ENCODE measurements at regions not wholly inside any gene's neighbourhood (a gene's known extent, or its start where the extent isn't known, plus 50 kb on each side); places are given as distances from the start of the nearest gene placed in this dataset.

DNA sequence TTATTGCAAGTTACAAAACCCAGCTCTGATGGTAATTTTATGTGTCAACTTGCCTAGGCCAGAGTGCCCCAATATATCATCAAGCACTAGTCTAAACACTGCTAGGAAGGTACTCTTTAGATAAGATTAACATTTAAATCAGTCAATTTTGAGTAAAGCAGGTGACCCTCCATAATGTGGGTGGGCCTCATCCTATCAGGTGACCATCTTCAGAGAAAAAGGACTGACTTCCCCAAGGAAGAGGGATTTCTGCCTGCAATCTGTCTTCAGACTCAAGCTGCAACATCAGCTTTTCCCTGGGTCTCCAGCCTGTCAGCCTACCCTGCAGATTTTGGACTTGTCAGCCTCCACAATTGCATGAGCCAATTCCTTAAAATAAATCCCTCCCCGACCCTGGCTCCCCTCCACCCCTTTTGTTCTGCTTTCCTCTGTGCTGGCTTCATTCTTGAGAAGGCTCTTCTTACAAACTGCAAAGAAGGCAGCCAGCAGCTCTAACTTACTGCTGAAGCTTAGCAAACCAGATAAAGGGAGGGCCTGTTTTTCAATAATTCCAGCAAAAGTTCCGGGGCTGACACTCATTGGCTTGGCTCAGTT, 56.4 kb upstream of the RUNX3 start:
- WGBS, 2 donors, result 40 to 45% methylated on average over 2 of the region's 2 CpGs
- H3K27me3 ChIP-seq (ENCODE audit: control insufficient read depth in 1 of 2, insufficient read depth in 2 of 2, low read length in 2 of 2), result no peaks in the 10 kb centered on the region
- peaks cover 0 to 4% of the 10 kb centered on the region in 2 donors for H3K9me3 ChIP-seq (ENCODE audit: control insufficient read depth in 2 of 2, insufficient read depth in 1 of 2, low read depth in 1 of 2, low read length in 1 of 2)
- no peaks in the 10 kb centered on the region for H3K36me3 ChIP-seq (ENCODE audit: control insufficient read depth in 2 of 2, insufficient read depth in 2 of 2, low read length in 1 of 2)
- no peak overlapping the region for H3K27ac ChIP-seq (ENCODE audit: low read depth in 2 of 2, low read length in 1 of 2)
- no peak overlapping the region for H3K4me3 ChIP-seq (ENCODE audit: low read depth in 1 of 2, low read length in 2 of 2)
- no peaks in the 10 kb centered on the region for H3K4me1 ChIP-seq (ENCODE audit: control insufficient read depth in 2 of 2, insufficient read depth in 2 of 2, low read length in 1 of 2)

DNA sequence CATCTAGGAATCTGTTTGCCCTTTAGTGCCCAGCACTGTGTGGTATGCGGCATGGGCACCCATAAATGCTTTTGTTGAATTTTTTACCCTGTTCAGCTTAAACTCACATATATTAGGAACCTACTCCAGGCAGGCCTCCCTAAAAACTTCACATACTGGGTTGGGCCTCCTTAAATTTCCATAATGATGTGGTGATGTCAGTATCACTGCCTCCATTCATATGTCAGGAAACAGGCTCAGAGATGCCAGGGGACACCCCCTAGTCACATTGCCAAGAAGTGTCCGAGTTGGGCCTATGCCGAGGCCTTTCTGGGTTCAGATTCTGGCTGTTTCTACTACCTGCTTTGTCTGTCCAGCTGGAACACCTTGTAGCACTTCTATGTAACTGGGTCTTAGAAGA, 55.7 kb upstream of the RUNX3 start:
- Histone ChIP-seq H3K27ac (ENCODE audit: low read depth in 2 of 2, low read length in 1 of 2) (no peak overlapping the region), H3K27me3 (ENCODE audit: control insufficient read depth in 1 of 2, insufficient read depth in 2 of 2, low read length in 2 of 2) (no peaks in the 10 kb centered on the region), H3K9me3 (ENCODE audit: control insufficient read depth in 2 of 2, insufficient read depth in 1 of 2, low read depth in 1 of 2, low read length in 1 of 2) (peaks cover 0 to 4% of the 10 kb centered on the region in 2 donors), H3K4me1 (ENCODE audit: control insufficient read depth in 2 of 2, insufficient read depth in 2 of 2, low read length in 1 of 2) (no peaks in the 10 kb centered on the region), H3K36me3 (ENCODE audit: control insufficient read depth in 2 of 2, insufficient read depth in 2 of 2, low read length in 1 of 2) (no peaks in the 10 kb centered on the region), H3K4me3 (ENCODE audit: low read depth in 1 of 2, low read length in 2 of 2) (no peak overlapping the region)
- 73 to 86% methylated on average over 3 of the region's 3 CpGs for WGBS, 2 donors

DNA sequence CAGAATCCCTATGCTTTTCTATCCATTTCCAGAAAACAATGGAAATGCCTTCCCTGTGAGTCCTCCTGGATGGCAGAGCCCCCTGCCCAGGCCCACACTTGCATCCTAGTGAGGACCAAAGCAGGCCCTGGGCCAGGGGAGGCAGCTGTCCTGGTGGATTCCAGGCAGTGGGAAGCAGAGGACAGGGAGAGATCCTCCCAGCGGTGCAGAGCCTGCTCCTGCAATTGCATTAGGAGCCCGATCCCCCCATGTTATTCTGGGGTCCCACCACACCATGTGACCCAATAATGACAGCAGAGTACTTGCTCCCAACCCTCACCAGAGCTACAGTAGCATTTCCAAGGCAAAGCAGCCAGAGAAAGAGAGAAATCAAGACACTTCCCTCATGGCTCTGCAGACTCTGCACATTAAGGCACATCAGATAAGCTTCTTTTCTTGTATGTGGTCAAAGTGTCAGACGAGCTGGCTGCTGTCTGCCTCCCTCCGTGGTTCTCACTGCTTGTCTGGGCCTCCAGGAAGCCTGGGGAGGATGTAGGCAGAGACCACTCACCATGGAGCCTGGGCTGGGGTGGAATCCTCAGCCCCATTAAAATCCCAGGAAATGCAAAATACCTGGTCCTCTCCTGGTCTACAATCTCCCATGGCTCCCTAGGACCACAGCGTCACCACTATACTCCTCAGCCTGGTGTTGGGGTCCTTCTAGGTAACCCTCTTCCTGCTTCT, 54.9 kb upstream of the RUNX3 start:
- Histone ChIP-seq H3K27me3 (ENCODE audit: control insufficient read depth in 1 of 2, insufficient read depth in 2 of 2, low read length in 2 of 2) (no peaks in the 10 kb centered on the region), H3K9me3 (ENCODE audit: control insufficient read depth in 2 of 2, insufficient read depth in 1 of 2, low read depth in 1 of 2, low read length in 1 of 2) (peaks cover 0 to 2% of the 10 kb centered on the region in 2 donors), H3K4me3 (ENCODE audit: low read depth in 1 of 2, low read length in 2 of 2) (no peak overlapping the region), H3K36me3 (ENCODE audit: control insufficient read depth in 2 of 2, insufficient read depth in 2 of 2, low read length in 1 of 2) (no peaks in the 10 kb centered on the region), H3K4me1 (ENCODE audit: control insufficient read depth in 2 of 2, insufficient read depth in 2 of 2, low read length in 1 of 2) (no peaks in the 10 kb centered on the region), H3K27ac (ENCODE audit: low read depth in 2 of 2, low read length in 1 of 2) (no peak overlapping the region)
- WGBS, 2 donors, result 70 to 73% methylated on average over 5 of the region's 5 CpGs

GRCh38 chr1:24984300-24984699, 54.2 kb upstream of the RUNX3 start:
- no peaks in the 10 kb centered on the region for H3K36me3 ChIP-seq (ENCODE audit: control insufficient read depth in 2 of 2, insufficient read depth in 2 of 2, low read length in 1 of 2)
- H3K4me3 ChIP-seq (ENCODE audit: low read depth in 1 of 2, low read length in 2 of 2), result no peak overlapping the region
- WGBS, 2 donors, result 66 to 68% methylated on average over 2 of the region's 2 CpGs
- H3K9me3 ChIP-seq (ENCODE audit: control insufficient read depth in 2 of 2, insufficient read depth in 1 of 2, low read depth in 1 of 2, low read length in 1 of 2), result no peaks in the 10 kb centered on the region
- no peaks in the 10 kb centered on the region for H3K27me3 ChIP-seq (ENCODE audit: control insufficient read depth in 1 of 2, insufficient read depth in 2 of 2, low read length in 2 of 2)
- no peak overlapping the region for H3K27ac ChIP-seq (ENCODE audit: low read depth in 2 of 2, low read length in 1 of 2)
- no peaks in the 10 kb centered on the region for H3K4me1 ChIP-seq (ENCODE audit: control insufficient read depth in 2 of 2, insufficient read depth in 2 of 2, low read length in 1 of 2)

GRCh38 chr1:24983006-24983680, 53.1 kb upstream of the RUNX3 start:
- no peak overlapping the region for H3K4me3 ChIP-seq (ENCODE audit: low read depth in 1 of 2, low read length in 2 of 2)
- no peaks in the 10 kb centered on the region for H3K36me3 ChIP-seq (ENCODE audit: control insufficient read depth in 2 of 2, insufficient read depth in 2 of 2, low read length in 1 of 2)
- H3K9me3 ChIP-seq (ENCODE audit: control insufficient read depth in 2 of 2, insufficient read depth in 1 of 2, low read depth in 1 of 2, low read length in 1 of 2), result no peaks in the 10 kb centered on the region
- H3K4me1 ChIP-seq (ENCODE audit: control insufficient read depth in 2 of 2, insufficient read depth in 2 of 2, low read length in 1 of 2), result no peaks in the 10 kb centered on the region
- WGBS, 2 donors, result 72 to 85% methylated on average over 12 of the region's 12 CpGs
- H3K27me3 ChIP-seq (ENCODE audit: control insufficient read depth in 1 of 2, insufficient read depth in 2 of 2, low read length in 2 of 2), result no peaks in the 10 kb centered on the region
- H3K27ac ChIP-seq (ENCODE audit: low read depth in 2 of 2, low read length in 1 of 2), result no peak overlapping the region

- H3K27me3 ChIP-seq (ENCODE audit: control insufficient read depth in 1 of 2, insufficient read depth in 2 of 2, low read length in 2 of 2), result peaks cover 0 to 3% of the 10 kb centered on the region in 2 donors
- H3K27ac ChIP-seq (ENCODE audit: low read depth in 2 of 2, low read length in 1 of 2), result no peak overlapping the region
- no peak overlapping the region for H3K4me3 ChIP-seq (ENCODE audit: low read depth in 1 of 2, low read length in 2 of 2)
- peaks cover 0 to under 1% of the 10 kb centered on the region in 2 donors for H3K9me3 ChIP-seq (ENCODE audit: control insufficient read depth in 2 of 2, insufficient read depth in 1 of 2, low read depth in 1 of 2, low read length in 1 of 2)
- 78 to 84% methylated on average over 11 of the region's 11 CpGs for WGBS, 2 donors
- H3K4me1 ChIP-seq (ENCODE audit: control insufficient read depth in 2 of 2, insufficient read depth in 2 of 2, low read length in 1 of 2), result no peaks in the 10 kb centered on the region
- H3K36me3 ChIP-seq (ENCODE audit: control insufficient read depth in 2 of 2, insufficient read depth in 2 of 2, low read length in 1 of 2), result no peaks in the 10 kb centered on the region
Observed at GRCh38 chr1:24981631-24982005, 51.5 kb upstream of the RUNX3 start.

DNA sequence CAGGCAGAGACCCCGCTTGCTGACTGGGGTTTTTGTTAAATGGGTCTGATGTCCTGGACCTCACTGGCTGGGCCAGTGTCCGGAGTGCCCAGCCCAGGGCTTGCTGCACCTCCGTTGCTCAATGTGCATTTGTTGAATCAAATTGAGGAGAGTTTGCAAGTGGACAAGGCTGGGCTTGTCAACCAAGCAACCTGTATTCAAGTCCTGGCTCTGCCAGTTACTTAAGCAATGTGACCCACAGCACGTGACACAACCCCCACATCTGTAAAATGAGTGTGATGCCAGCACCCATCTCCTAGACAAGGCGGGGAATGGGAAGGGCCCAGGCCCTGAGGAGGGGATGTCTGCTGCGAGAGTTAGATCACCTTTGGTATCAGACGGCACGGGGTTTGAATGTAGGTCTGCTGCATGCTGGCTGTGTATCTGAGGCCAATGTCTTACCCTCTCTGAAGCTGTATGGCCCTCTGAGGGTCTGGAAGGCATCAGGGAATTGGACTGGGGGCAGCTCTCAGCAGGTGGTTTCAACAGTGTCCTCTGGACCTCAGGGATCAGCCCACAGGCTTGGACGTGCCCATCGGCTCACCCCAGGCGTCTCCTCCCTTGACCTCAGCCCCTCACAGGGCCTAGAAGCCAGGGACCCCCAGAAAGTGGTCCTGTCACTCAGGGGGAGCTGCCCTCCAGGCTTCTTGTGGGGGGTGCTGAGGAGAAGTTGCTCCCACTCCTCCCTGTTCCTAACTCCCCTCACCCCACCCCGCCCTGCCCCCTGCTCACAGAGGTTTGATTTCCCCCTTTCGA, 51.0 kb upstream of the RUNX3 start:
- 76 to 79% methylated on average over 13 of the region's 13 CpGs for WGBS, 2 donors
- Histone ChIP-seq H3K27ac (ENCODE audit: low read depth in 2 of 2, low read length in 1 of 2) (no peak overlapping the region), H3K36me3 (ENCODE audit: control insufficient read depth in 2 of 2, insufficient read depth in 2 of 2, low read length in 1 of 2) (no peaks in the 10 kb centered on the region), H3K4me1 (ENCODE audit: control insufficient read depth in 2 of 2, insufficient read depth in 2 of 2, low read length in 1 of 2) (no peaks in the 10 kb centered on the region), H3K9me3 (ENCODE audit: control insufficient read depth in 2 of 2, insufficient read depth in 1 of 2, low read depth in 1 of 2, low read length in 1 of 2) (peaks cover 0 to 2% of the 10 kb centered on the region in 2 donors), H3K27me3 (ENCODE audit: control insufficient read depth in 1 of 2, insufficient read depth in 2 of 2, low read length in 2 of 2) (peaks cover 0 to 3% of the 10 kb centered on the region in 2 donors), H3K4me3 (ENCODE audit: low read depth in 1 of 2, low read length in 2 of 2) (no peak overlapping the region)

Measured in esophagus (tissue), 2 donors.